ENCODE measurements at regions not wholly inside any gene's neighbourhood (a gene's known extent, or its start where the extent isn't known, plus 50 kb on each side); places are given as distances from the start of the nearest gene placed in this dataset.

DNA sequence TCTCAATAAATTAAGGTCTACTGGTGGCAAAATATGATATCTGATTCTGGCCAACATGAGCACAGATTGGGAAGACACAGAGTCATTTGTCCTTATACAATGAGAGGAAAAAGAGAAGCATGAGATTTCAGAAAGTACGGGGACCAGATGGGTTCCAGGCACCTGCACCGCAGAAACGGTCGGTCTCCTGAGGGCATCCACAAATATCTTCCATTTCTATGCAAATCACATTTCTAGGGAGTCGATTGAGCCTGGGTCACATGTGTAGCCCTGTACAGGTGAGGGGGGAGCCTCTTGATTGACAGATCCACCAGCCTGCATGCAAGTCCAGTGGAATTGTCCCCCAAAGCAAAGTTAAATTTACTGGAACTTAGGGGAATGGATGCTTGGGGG is 415.6 kb downstream of the NPHP4 start:
- H3K27ac ChIP-seq, result no peak overlapping the region
- H3K4me1 ChIP-seq, result no peaks in the 10 kb centered on the region
- no peak for DNase-seq
- H3K4me3 ChIP-seq, result no peak overlapping the region
- WGBS, 2 donors, result 87 to 88% methylated on average over 5 of the region's 5 CpGs
- H3K36me3 ChIP-seq, result no peaks in the 10 kb centered on the region
- intact Hi-C loops (cut with DNase I), result no loop called here
- H3K27me3 ChIP-seq, result peaks cover 0 to 4% (median 0%) of the 10 kb centered on the region in 3 donors
- TF ChIP-seq CTCF (IDR thresholded peaks at IDR 0.05) (no peak), POLR2AphosphoS5 (IDR thresholded peaks at IDR 0.05) (no peak), POLR2A (IDR thresholded peaks at IDR 0.05) (no peak), EP300 (IDR thresholded peaks at IDR 0.05) (no peak)
- H3K9me3 ChIP-seq, result no peaks in the 10 kb centered on the region

GRCh38 chr1:5576011-5576672 is 416.1 kb downstream of the NPHP4 start:
- no peaks in the 10 kb centered on the region for H3K27me3 ChIP-seq
- H3K4me1 ChIP-seq, result no peaks in the 10 kb centered on the region
- H3K4me3 ChIP-seq, result no peak overlapping the region
- TF ChIP-seq POLR2AphosphoS5 (IDR thresholded peaks at IDR 0.05), result no peak
- TF ChIP-seq POLR2A (IDR thresholded peaks at IDR 0.05), result no peak
- TF ChIP-seq EP300 (IDR thresholded peaks at IDR 0.05), result no peak
- TF ChIP-seq CTCF (IDR thresholded peaks at IDR 0.05), result no peak
- no peaks in the 10 kb centered on the region for H3K36me3 ChIP-seq
- H3K9me3 ChIP-seq, result no peaks in the 10 kb centered on the region
- WGBS, 2 donors, result 71 to 77% methylated on average over 9 of the region's 9 CpGs
- intact Hi-C loops (cut with DNase I), result no loop called here
- no peak overlapping the region for H3K27ac ChIP-seq
- DNase-seq, result no peak

DNA sequence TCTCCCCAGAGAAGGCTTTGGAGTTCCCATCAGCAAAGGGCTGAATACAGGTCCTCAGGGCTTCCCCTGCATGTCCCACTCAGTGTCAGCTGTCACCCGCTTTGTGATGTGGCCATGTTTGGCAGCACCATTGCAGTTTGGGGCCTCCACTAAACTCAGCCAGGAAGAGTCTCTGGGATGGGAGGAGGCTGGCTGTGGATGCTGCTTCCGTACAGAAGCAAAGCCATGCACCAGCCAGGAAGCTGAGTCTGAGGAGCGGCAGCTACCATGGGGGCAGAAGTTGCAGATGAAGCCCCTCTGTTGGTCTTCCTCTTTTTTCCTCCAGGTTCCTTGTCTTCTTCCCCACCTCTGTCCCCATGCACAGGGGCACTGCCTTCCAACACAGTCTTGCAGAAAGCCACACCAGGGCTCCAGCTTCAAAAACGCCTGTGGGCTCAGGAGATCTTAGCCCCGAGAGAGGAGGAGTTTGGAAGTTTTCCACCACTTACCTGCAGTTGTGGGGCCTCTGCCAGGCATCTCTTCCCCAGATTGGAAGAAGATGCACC is 416.8 kb downstream of the NPHP4 start:
- 80 to 89% methylated on average over 5 of the region's 5 CpGs for WGBS, 2 donors
- H3K27ac ChIP-seq, result no peak overlapping the region
- no peak for TF ChIP-seq CTCF (IDR thresholded peaks at IDR 0.05)
- no peak for TF ChIP-seq POLR2A (IDR thresholded peaks at IDR 0.05)
- no peak for TF ChIP-seq POLR2AphosphoS5 (IDR thresholded peaks at IDR 0.05)
- no peak for TF ChIP-seq EP300 (IDR thresholded peaks at IDR 0.05)
- H3K36me3 ChIP-seq, result no peaks in the 10 kb centered on the region
- DNase-seq, result no peak
- H3K4me1 ChIP-seq, result no peaks in the 10 kb centered on the region
- intact Hi-C loops (cut with DNase I), result no loop called here
- H3K4me3 ChIP-seq, result no peak overlapping the region
- H3K9me3 ChIP-seq, result no peaks in the 10 kb centered on the region
- no peaks in the 10 kb centered on the region for H3K27me3 ChIP-seq

- H3K9me3 ChIP-seq, result peaks cover 0 to 3% (median 0%) of the 10 kb centered on the region in 4 donors
- no peak for TF ChIP-seq EP300 (IDR thresholded peaks at IDR 0.05)
- no peak for TF ChIP-seq POLR2A (IDR thresholded peaks at IDR 0.05)
- TF ChIP-seq CTCF (IDR thresholded peaks at IDR 0.05), result no peak
- no peak for TF ChIP-seq POLR2AphosphoS5 (IDR thresholded peaks at IDR 0.05)
- 43 to 56% methylated on average over 4 of the region's 4 CpGs for WGBS, 2 donors
- DNase-seq, result no peak
- no peak overlapping the region for H3K27ac ChIP-seq
- no peaks in the 10 kb centered on the region for H3K4me1 ChIP-seq
- no peaks in the 10 kb centered on the region for H3K27me3 ChIP-seq
- no peak overlapping the region for H3K4me3 ChIP-seq
- intact Hi-C loops (cut with DNase I), result no loop called here
- H3K36me3 ChIP-seq, result no peaks in the 10 kb centered on the region
These were observed 417.6 kb downstream of the NPHP4 start for GRCh38 chr1:5574641-5575040.

- intact Hi-C loops (cut with DNase I), result no loop called here
- 61 to 73% methylated on average over 2 of the region's 2 CpGs for WGBS, 2 donors
These were observed 419.4 kb downstream of the NPHP4 start for GRCh38 chr1:5572794-5573193.

More at GRCh38 chr1:5572794-5573193, 419.4 kb downstream of the NPHP4 start:
- Histone ChIP-seq H3K9me3 (peaks cover 0 to 12% (median 0%) of the 10 kb centered on the region in 4 donors), H3K4me1 (no peaks in the 10 kb centered on the region), H3K27ac (no peak overlapping the region), H3K27me3 (no peaks in the 10 kb centered on the region), H3K4me3 (no peak overlapping the region), H3K36me3 (no peaks in the 10 kb centered on the region)
- TF ChIP-seq EP300 (IDR thresholded peaks at IDR 0.05), result no peak
- no peak for TF ChIP-seq POLR2A (IDR thresholded peaks at IDR 0.05)
- no peak for TF ChIP-seq CTCF (IDR thresholded peaks at IDR 0.05)
- no peak for TF ChIP-seq POLR2AphosphoS5 (IDR thresholded peaks at IDR 0.05)
- DNase-seq, result no peak
